Central memory CD4-positive, alpha-beta T cell (primary cell): ENCODE measurements at regions not wholly inside any gene's neighbourhood (a gene's known extent, or its start where the extent isn't known, plus 50 kb on each side); places are given as distances from the start of the nearest gene placed in this dataset.

Experiments
- DNase-seq: peaks from one replicate; pipeline ENCODE4 v3.0.0; 2022

- no peak for DNase-seq
Observed at GRCh38 chr5:54602475-54602874, 84.9 kb downstream of the SNX18 start.

GRCh38 chr5:54601411-54602230 lies 84.1 kb downstream of the SNX18 start:
- DNase-seq = no peak
